OCI-LY7 (cell line): ENCODE measurements at regions not wholly inside any gene's neighbourhood (a gene's known extent, or its start where the extent isn't known, plus 50 kb on each side); places are given as distances from the start of the nearest gene placed in this dataset.

Source experiments
- CTCF ChIP-seq: fragments of 200-600 bp; sonication (generic); conservative IDR thresholded peaks from 2 replicates; pipeline ENCODE4 v1.5.1; 2014; ENCODE audit warnings: mild to moderate bottlenecking, antibody characterized with exemption, low read length, moderate library complexity, mixed read lengths
- EZH2phosphoT487 ChIP-seq: fragments of 200-600 bp; sonication (generic); IDR thresholded peaks from 2 replicates; pipeline ENCODE4 v1.6.1; 2018; ENCODE audit warnings: low read depth, borderline replicate concordance, mild to moderate bottlenecking, mixed run types, antibody characterized with exemption, low read length, moderate library complexity, mixed read lengths

DNA sequence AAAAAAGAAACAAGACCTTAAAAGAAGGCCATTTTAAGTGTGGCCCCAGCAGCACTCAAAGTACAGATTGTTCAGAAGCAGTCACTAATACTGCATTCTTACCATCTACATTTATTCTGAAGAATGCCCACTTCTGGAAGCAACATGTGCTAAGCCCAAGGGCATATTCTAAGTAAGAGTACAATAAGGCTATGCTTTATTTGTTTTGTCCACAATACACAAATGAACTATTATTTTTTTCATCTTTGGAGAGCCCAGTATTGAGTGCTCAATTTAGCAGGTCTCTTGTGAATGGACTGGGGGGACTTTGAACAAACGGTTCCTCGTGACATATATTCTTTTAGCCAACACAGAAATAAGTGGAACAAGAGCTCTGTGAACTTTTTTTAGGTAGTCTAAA lies 191.4 kb upstream of the CHORDC1 start:
- TF ChIP-seq EZH2phosphoT487, result no peak
- TF ChIP-seq CTCF, result no peak
